ENCODE measurements at regions not wholly inside any gene's neighbourhood (a gene's known extent, or its start where the extent isn't known, plus 50 kb on each side); places are given as distances from the start of the nearest gene placed in this dataset.

GRCh38 chr18:73043211-73043610 is 175.4 kb upstream of the NETO1 start:
- Histone ChIP-seq H3K9me3 (no peaks in the 10 kb centered on the region), H3K27ac (replicated peaks in 1 of 4) (no peak overlapping the region), H3K4me1 (no peaks in the 10 kb centered on the region), H3K36me3 (no peaks in the 10 kb centered on the region), H3K4me3 (no peak overlapping the region), H3K27me3 (no peaks in the 10 kb centered on the region)
- DNase-seq (ENCODE audit: extremely low spot score): no peak
- no peak for TF ChIP-seq EP300 (IDR thresholded peaks at IDR 0.05)
- WGBS: 23% methylated on average over 4 of the region's 4 CpGs
- intact Hi-C loops (cut with DNase I): no loop called here

- Histone ChIP-seq H3K27ac (replicated peaks in 1 of 4) (no peak overlapping the region), H3K4me1 (no peaks in the 10 kb centered on the region), H3K27me3 (no peaks in the 10 kb centered on the region), H3K36me3 (no peaks in the 10 kb centered on the region), H3K4me3 (no peak overlapping the region), H3K9me3 (no peaks in the 10 kb centered on the region)
- intact Hi-C loops (cut with DNase I): no loop called here
- WGBS: 78% methylated on average over 4 of the region's 4 CpGs
- no peak for DNase-seq (ENCODE audit: extremely low spot score)
- no peak for TF ChIP-seq CTCF (IDR thresholded peaks at IDR 0.05)
- TF ChIP-seq POLR2AphosphoS5 (IDR thresholded peaks at IDR 0.05): no peak
- no peak for TF ChIP-seq EP300 (IDR thresholded peaks at IDR 0.05)
These were observed 172.5 kb upstream of the NETO1 start for GRCh38 chr18:73040247-73040646.

- WGBS: 83% methylated on average over 5 of the region's 5 CpGs
- no peaks in the 10 kb centered on the region for H3K36me3 ChIP-seq
- intact Hi-C loops (cut with DNase I): no loop called here
These were observed 170.5 kb upstream of the NETO1 start for GRCh38 chr18:73038336-73038735.

GRCh38 chr18:73023975-73024374 is 156.2 kb upstream of the NETO1 start:
- Histone ChIP-seq H3K4me1 (no peaks in the 10 kb centered on the region), H3K9me3 (no peaks in the 10 kb centered on the region), H3K27me3 (no peaks in the 10 kb centered on the region), H3K36me3 (no peaks in the 10 kb centered on the region), H3K4me3 (no peak overlapping the region), H3K27ac (replicated peaks in 1 of 4) (no peak overlapping the region)
- no peak for DNase-seq (ENCODE audit: extremely low spot score)
- intact Hi-C loops (cut with DNase I): no loop called here
- TF ChIP-seq CTCF (IDR thresholded peaks at IDR 0.05) (no peak), POLR2A (IDR thresholded peaks at IDR 0.05; ENCODE audit: low read depth) (no peak), POLR2AphosphoS5 (IDR thresholded peaks at IDR 0.05) (no peak), EP300 (IDR thresholded peaks at IDR 0.05) (no peak)
- WGBS: 66% methylated on average over 4 of the region's 4 CpGs

More at GRCh38 chr18:73038336-73038735, 170.5 kb upstream of the NETO1 start:
- no peak for TF ChIP-seq EP300 (IDR thresholded peaks at IDR 0.05)
- TF ChIP-seq POLR2AphosphoS5 (IDR thresholded peaks at IDR 0.05): no peak
- TF ChIP-seq CTCF (IDR thresholded peaks at IDR 0.05): no peak
- TF ChIP-seq POLR2A (IDR thresholded peaks at IDR 0.05; ENCODE audit: low read depth): no peak
- Histone ChIP-seq H3K27me3 (no peaks in the 10 kb centered on the region), H3K27ac (replicated peaks in 1 of 4) (no peak overlapping the region), H3K9me3 (no peaks in the 10 kb centered on the region), H3K4me1 (no peaks in the 10 kb centered on the region), H3K4me3 (no peak overlapping the region)
- no peak for DNase-seq (ENCODE audit: extremely low spot score)

GRCh38 chr18:73009691-73010090 is 141.9 kb upstream of the NETO1 start:
- WGBS: 43% methylated on average over 4 of the region's 4 CpGs
- Histone ChIP-seq H3K9me3 (no peaks in the 10 kb centered on the region), H3K4me3 (no peak overlapping the region), H3K36me3 (no peaks in the 10 kb centered on the region), H3K4me1 (no peaks in the 10 kb centered on the region), H3K27ac (replicated peaks in 1 of 4) (no peak overlapping the region), H3K27me3 (no peaks in the 10 kb centered on the region)
- no peak for TF ChIP-seq POLR2AphosphoS5 (IDR thresholded peaks at IDR 0.05)
- no peak for TF ChIP-seq POLR2A (IDR thresholded peaks at IDR 0.05; ENCODE audit: low read depth)
- no peak for TF ChIP-seq CTCF (IDR thresholded peaks at IDR 0.05)
- TF ChIP-seq EP300 (IDR thresholded peaks at IDR 0.05): no peak
- no peak for DNase-seq (ENCODE audit: extremely low spot score)
- intact Hi-C loops (cut with DNase I): no loop called here
